ENCODE measurements at regions not wholly inside any gene's neighbourhood (a gene's known extent, or its start where the extent isn't known, plus 50 kb on each side); places are given as distances from the start of the nearest gene placed in this dataset.

DNA sequence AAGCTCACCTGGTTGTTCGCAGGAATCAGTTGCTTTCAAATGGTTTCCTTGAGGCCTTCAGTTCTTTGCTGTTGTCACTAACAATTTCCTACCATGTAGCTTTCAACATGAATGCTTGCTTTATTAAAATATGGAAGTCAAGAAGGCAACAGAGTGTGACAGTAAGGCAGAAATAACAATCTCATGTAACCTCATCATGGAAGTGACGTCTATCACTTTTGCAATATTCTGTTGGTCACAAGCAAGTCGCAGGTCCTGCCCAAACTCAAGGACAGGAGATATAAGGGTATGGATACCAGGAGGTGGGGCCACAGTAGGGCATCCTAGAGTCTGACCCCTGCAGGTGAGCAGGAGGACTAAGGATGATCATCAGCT is 296.8 kb upstream of the ZP4 start:
- dilution Hi-C loops (cut with MboI; ENCODE audit: extremely low pct_ligation_motif_present, low sequenced_read_pairs) (no loop called here), intact Hi-C loops (cut with micrococcal nuclease) (no loop called here)
- no peak for DNase-seq (ENCODE audit: low read depth, low spot score)
- no peak for FAIRE-seq
- Histone ChIP-seq H3K27ac (ENCODE audit: insufficient read depth, low read depth, low read length) (no peak overlapping the region), H4K20me1 (replicated peaks; ENCODE audit: control insufficient read depth, extremely low read depth, insufficient read depth, low read length) (no peaks in the 10 kb centered on the region), H3K9me3 (replicated peaks; ENCODE audit: control insufficient read depth, insufficient read depth, low read length) (peaks cover 8% of the 10 kb centered on the region), H3K27me3 (ENCODE audit: control insufficient read depth in 2 of 2, insufficient read depth in 2 of 2, low read length in 2 of 2) (no peaks in the 10 kb centered on the region), H3K79me2 (ENCODE audit: control insufficient read depth, insufficient read depth, low read length) (no peaks in the 10 kb centered on the region), H3K4me1 (ENCODE audit: control insufficient read depth, extremely low read depth, insufficient read depth, low read length) (no peaks in the 10 kb centered on the region), H3K9ac (replicated peaks; ENCODE audit: extremely low read depth, insufficient read depth, low read length) (no peak overlapping the region), H3K4me3 (replicated peaks in 1 of 3; ENCODE audit: insufficient read depth in 1 of 3, low read depth in 1 of 3, low read length in 3 of 3) (no peak overlapping the region), H3K36me3 (ENCODE audit: control insufficient read depth in 2 of 2, extremely low read depth in 1 of 2, insufficient read depth in 2 of 2, low read length in 2 of 2) (no peaks in the 10 kb centered on the region), H3K4me2 (ENCODE audit: insufficient read depth, low read length) (no peak overlapping the region), H2AFZ (ENCODE audit: low read depth, low read length) (no peak overlapping the region), H3K9me1 (replicated peaks; ENCODE audit: control insufficient read depth, extremely low read depth, insufficient read depth, low read length) (no peaks in the 10 kb centered on the region)
- no TSS peak for BruUV-seq (replicated peaks)
- TF ChIP-seq GATA2 (IDR thresholded peaks at IDR 0.05; ENCODE audit: insufficient read depth, insufficient read length, low read depth, low read length) (no peak), POLR2AphosphoS5 (IDR thresholded peaks at IDR 0.05; ENCODE audit: insufficient read depth, low read depth, low read length) (no peak), MAX (IDR thresholded peaks at IDR 0.05; ENCODE audit: insufficient read depth, insufficient read length) (no peak), JUN (IDR thresholded peaks at IDR 0.05; ENCODE audit: borderline replicate concordance, insufficient read depth, insufficient read length, low read depth) (no peak)
- POLR2A ChIA-PET = no interaction called here
- CTCF ChIA-PET = no interaction called here

- Histone ChIP-seq H4K20me1 (replicated peaks; ENCODE audit: control insufficient read depth, extremely low read depth, insufficient read depth, low read length) (no peaks in the 10 kb centered on the region), H3K4me2 (ENCODE audit: insufficient read depth, low read length) (no peak overlapping the region), H3K79me2 (ENCODE audit: control insufficient read depth, insufficient read depth, low read length) (no peaks in the 10 kb centered on the region), H3K4me1 (ENCODE audit: control insufficient read depth, extremely low read depth, insufficient read depth, low read length) (no peaks in the 10 kb centered on the region), H3K4me3 (replicated peaks in 1 of 3; ENCODE audit: insufficient read depth in 1 of 3, low read depth in 1 of 3, low read length in 3 of 3) (no peak overlapping the region), H2AFZ (ENCODE audit: low read depth, low read length) (no peak overlapping the region), H3K9me3 (replicated peaks; ENCODE audit: control insufficient read depth, insufficient read depth, low read length) (peaks cover 8% of the 10 kb centered on the region), H3K27ac (ENCODE audit: insufficient read depth, low read depth, low read length) (no peak overlapping the region), H3K36me3 (ENCODE audit: control insufficient read depth in 2 of 2, extremely low read depth in 1 of 2, insufficient read depth in 2 of 2, low read length in 2 of 2) (no peaks in the 10 kb centered on the region), H3K9me1 (replicated peaks; ENCODE audit: control insufficient read depth, extremely low read depth, insufficient read depth, low read length) (no peaks in the 10 kb centered on the region), H3K27me3 (ENCODE audit: control insufficient read depth in 2 of 2, insufficient read depth in 2 of 2, low read length in 2 of 2) (no peaks in the 10 kb centered on the region), H3K9ac (replicated peaks; ENCODE audit: extremely low read depth, insufficient read depth, low read length) (no peak overlapping the region)
- POLR2A ChIA-PET = no interaction called here
- BruUV-seq (replicated peaks) = no TSS peak
- intact Hi-C loops (cut with micrococcal nuclease) (no loop called here), dilution Hi-C loops (cut with MboI; ENCODE audit: extremely low pct_ligation_motif_present, low sequenced_read_pairs) (no loop called here)
- no peak for DNase-seq (ENCODE audit: low read depth, low spot score)
- TF ChIP-seq CTCF (IDR thresholded peaks at IDR 0.05; ENCODE audit: extremely low read depth in 1 of 2, insufficient read depth in 1 of 2, low read depth in 1 of 2, low read length in 2 of 2) (no peak), EZH2 (IDR thresholded peaks at IDR 0.05; ENCODE audit: borderline replicate concordance, low read depth, low read length, severe bottlenecking) (no peak), MYC (IDR thresholded peaks at IDR 0.05; ENCODE audit: low read depth, low read length) (no peak), FOS (IDR thresholded peaks at IDR 0.05; ENCODE audit: borderline replicate concordance, insufficient read depth, low read length) (no peak), POLR2AphosphoS5 (IDR thresholded peaks at IDR 0.05; ENCODE audit: insufficient read depth, low read depth, low read length) (no peak), MAX (IDR thresholded peaks at IDR 0.05; ENCODE audit: insufficient read depth, insufficient read length) (no peak), JUN (IDR thresholded peaks at IDR 0.05; ENCODE audit: borderline replicate concordance, insufficient read depth, insufficient read length, low read depth) (no peak), POLR2A (IDR thresholded peaks at IDR 0.05; ENCODE audit: low read depth, low read length) (no peak), GATA2 (IDR thresholded peaks at IDR 0.05; ENCODE audit: insufficient read depth, insufficient read length, low read depth, low read length) (no peak)
- CTCF ChIA-PET = no interaction called here
- FAIRE-seq = no peak
Measured at GRCh38 chr1:238186887-238187574, 296.3 kb upstream of the ZP4 start.

All from endothelial cell of umbilical vein (primary cell).